Esophagus squamous epithelium (tissue), 4 donors: ENCODE measurements at regions not wholly inside any gene's neighbourhood (a gene's known extent, or its start where the extent isn't known, plus 50 kb on each side); places are given as distances from the start of the nearest gene placed in this dataset.

Experiments used
- POLR2A ChIP-seq, 4 donors: fragments of 450-650 bp; IDR thresholded peaks; one replicate each; pipeline ENCODE4 v1.6.1; 2017; ENCODE audit warnings: antibody characterized with exemption in 4 of 4, mild to moderate bottlenecking in 4 of 4, moderate library complexity in 3 of 4
- TF ChIP-seq, protein P1 (sequence below), 6 experiments: fragments of 450-650 bp in 4 of 6; fragments of 200-600 bp in 2 of 6; sonication (generic) in 2 of 6; IDR thresholded peaks; one replicate each; pipeline ENCODE4 v1.5.1; 2016 to 2019; ENCODE audit warnings: antibody characterized with exemption in 6 of 6, mild to moderate bottlenecking in 4 of 6, moderate library complexity in 4 of 6

GRCh38 chr20:19913927-19914614 is 103.1 kb upstream of the NAA20 start:
- TF ChIP-seq, protein P1, sequence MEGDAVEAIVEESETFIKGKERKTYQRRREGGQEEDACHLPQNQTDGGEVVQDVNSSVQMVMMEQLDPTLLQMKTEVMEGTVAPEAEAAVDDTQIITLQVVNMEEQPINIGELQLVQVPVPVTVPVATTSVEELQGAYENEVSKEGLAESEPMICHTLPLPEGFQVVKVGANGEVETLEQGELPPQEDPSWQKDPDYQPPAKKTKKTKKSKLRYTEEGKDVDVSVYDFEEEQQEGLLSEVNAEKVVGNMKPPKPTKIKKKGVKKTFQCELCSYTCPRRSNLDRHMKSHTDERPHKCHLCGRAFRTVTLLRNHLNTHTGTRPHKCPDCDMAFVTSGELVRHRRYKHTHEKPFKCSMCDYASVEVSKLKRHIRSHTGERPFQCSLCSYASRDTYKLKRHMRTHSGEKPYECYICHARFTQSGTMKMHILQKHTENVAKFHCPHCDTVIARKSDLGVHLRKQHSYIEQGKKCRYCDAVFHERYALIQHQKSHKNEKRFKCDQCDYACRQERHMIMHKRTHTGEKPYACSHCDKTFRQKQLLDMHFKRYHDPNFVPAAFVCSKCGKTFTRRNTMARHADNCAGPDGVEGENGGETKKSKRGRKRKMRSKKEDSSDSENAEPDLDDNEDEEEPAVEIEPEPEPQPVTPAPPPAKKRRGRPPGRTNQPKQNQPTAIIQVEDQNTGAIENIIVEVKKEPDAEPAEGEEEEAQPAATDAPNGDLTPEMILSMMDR (IDR thresholded peaks at IDR 0.05) = no peak
- TF ChIP-seq POLR2A (IDR thresholded peaks at IDR 0.05) = no peak
